ENCODE measurements at regions not wholly inside any gene's neighbourhood (a gene's known extent, or its start where the extent isn't known, plus 50 kb on each side); places are given as distances from the start of the nearest gene placed in this dataset.
A peak's percentile ranks its signal among the peaks of the same experiment; 100 is the strongest.

- Histone ChIP-seq H3K27me3 (ENCODE audit: control insufficient read depth, low read length) (peaks cover 8% of the 10 kb centered on the region), H3K9me3 (ENCODE audit: control insufficient read depth, insufficient read depth, low read length) (no peaks in the 10 kb centered on the region), H3K4me1 (ENCODE audit: control insufficient read depth, low read length) (0 out of 2 replicates have a peak, but pooled peaks cover 4% of the 10 kb centered on the region), H3K9me2 (replicated peaks; ENCODE audit: control insufficient read depth, low read length) (no peaks in the 10 kb centered on the region), H3K27ac (ENCODE audit: low read depth, low read length) (no peak overlapping the region), H4K20me1 (ENCODE audit: control insufficient read depth, insufficient read depth, low read depth, low read length) (no peaks in the 10 kb centered on the region), H3K79me2 (ENCODE audit: control insufficient read depth, low read length) (no peaks in the 10 kb centered on the region), H3K4me2 (ENCODE audit: low read length) (no peak overlapping the region), H3F3A (ENCODE audit: control insufficient read depth, insufficient read depth) (no peaks in the 10 kb centered on the region), H3K36me3 (ENCODE audit: control insufficient read depth, low read length) (no peaks in the 10 kb centered on the region), H3K4me3 (ENCODE audit: low read length) (no peak overlapping the region)
- TF ChIP-seq CTCF (IDR thresholded peaks at IDR 0.05; ENCODE audit: low read depth, low read length, poor library complexity, severe bottlenecking) (no peak), EZH2phosphoT487 (IDR thresholded peaks at IDR 0.05; ENCODE audit: borderline replicate concordance, low read length) (no peak)
These were observed 317.6 kb upstream of the NCKAP5 start for GRCh38 chr2:133885847-133886246.

GRCh38 chr2:133886735-133887675 lies 318.7 kb upstream of the NCKAP5 start:
- H3K9me2 ChIP-seq (replicated peaks; ENCODE audit: control insufficient read depth, low read length) = no peaks in the 10 kb centered on the region
- no peaks in the 10 kb centered on the region for H3K9me3 ChIP-seq (ENCODE audit: control insufficient read depth, insufficient read depth, low read length)
- peak; percentile 82 for TF ChIP-seq CTCF (IDR thresholded peaks at IDR 0.05; ENCODE audit: low read depth, low read length, poor library complexity, severe bottlenecking)
- TF ChIP-seq EZH2phosphoT487 (IDR thresholded peaks at IDR 0.05; ENCODE audit: borderline replicate concordance, low read length) = no peak
- 0 out of 2 replicates have a peak, but pooled peaks cover 4% of the 10 kb centered on the region for H3K4me1 ChIP-seq (ENCODE audit: control insufficient read depth, low read length)
- no peak overlapping the region for H3K4me2 ChIP-seq (ENCODE audit: low read length)
- H3K27me3 ChIP-seq (ENCODE audit: control insufficient read depth, low read length) = peaks cover 8% of the 10 kb centered on the region
- no peak overlapping the region for H3K27ac ChIP-seq (ENCODE audit: low read depth, low read length)
- H4K20me1 ChIP-seq (ENCODE audit: control insufficient read depth, insufficient read depth, low read depth, low read length) = no peaks in the 10 kb centered on the region
- no peaks in the 10 kb centered on the region for H3K36me3 ChIP-seq (ENCODE audit: control insufficient read depth, low read length)
- H3F3A ChIP-seq (ENCODE audit: control insufficient read depth, insufficient read depth) = no peaks in the 10 kb centered on the region
- H3K79me2 ChIP-seq (ENCODE audit: control insufficient read depth, low read length) = no peaks in the 10 kb centered on the region
- H3K4me3 ChIP-seq (ENCODE audit: low read length) = no peak overlapping the region

DNA sequence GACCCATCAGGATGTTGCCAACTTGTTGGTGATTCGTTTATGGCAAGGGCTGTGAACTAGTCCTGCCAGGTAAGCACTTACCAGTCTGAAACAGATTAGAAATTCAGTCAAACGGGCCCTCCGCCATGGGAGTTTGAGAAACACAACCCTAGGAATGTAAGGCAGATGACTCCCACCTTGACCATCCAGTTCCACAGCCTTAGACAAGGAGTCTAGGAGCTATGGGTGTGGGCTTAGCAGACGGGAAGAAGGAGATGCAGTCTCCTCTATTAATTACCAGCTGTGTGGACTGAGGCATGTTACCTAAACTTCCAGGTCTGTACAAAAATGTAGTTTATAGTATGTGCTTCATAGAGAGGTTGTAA lies 319.4 kb upstream of the NCKAP5 start:
- 0 out of 2 replicates have a peak, but pooled peaks cover 4% of the 10 kb centered on the region for H3K4me1 ChIP-seq (ENCODE audit: control insufficient read depth, low read length)
- H3K27me3 ChIP-seq (ENCODE audit: control insufficient read depth, low read length) = peaks cover 8% of the 10 kb centered on the region
- no peaks in the 10 kb centered on the region for H3K9me2 ChIP-seq (replicated peaks; ENCODE audit: control insufficient read depth, low read length)
- H3K36me3 ChIP-seq (ENCODE audit: control insufficient read depth, low read length) = no peaks in the 10 kb centered on the region
- H3K4me3 ChIP-seq (ENCODE audit: low read length) = no peak overlapping the region
- H3K79me2 ChIP-seq (ENCODE audit: control insufficient read depth, low read length) = no peaks in the 10 kb centered on the region
- H3K9me3 ChIP-seq (ENCODE audit: control insufficient read depth, insufficient read depth, low read length) = no peaks in the 10 kb centered on the region
- H4K20me1 ChIP-seq (ENCODE audit: control insufficient read depth, insufficient read depth, low read depth, low read length) = no peaks in the 10 kb centered on the region
- TF ChIP-seq EZH2phosphoT487 (IDR thresholded peaks at IDR 0.05; ENCODE audit: borderline replicate concordance, low read length) (no peak), CTCF (IDR thresholded peaks at IDR 0.05; ENCODE audit: low read depth, low read length, poor library complexity, severe bottlenecking) (no peak)
- H3F3A ChIP-seq (ENCODE audit: control insufficient read depth, insufficient read depth) = no peaks in the 10 kb centered on the region
- no peak overlapping the region for H3K27ac ChIP-seq (ENCODE audit: low read depth, low read length)
- no peak overlapping the region for H3K4me2 ChIP-seq (ENCODE audit: low read length)

All from DOHH2 (cell line).